RWPE2 (cell line): ENCODE measurements at regions not wholly inside any gene's neighbourhood (a gene's known extent, or its start where the extent isn't known, plus 50 kb on each side); places are given as distances from the start of the nearest gene placed in this dataset.

Source experiments
- ATAC-seq: fragments of 200-7000 bp; cut with Tn5 transposase; 3 replicates; pipeline ENCODE4 v1.9.1; 2021; ENCODE audit warnings: low read depth
- DNase-seq: peaks from one replicate; pipeline ENCODE4 v3.0.0-alpha.2; 2020; ENCODE audit warnings: low spot score
- H3K27ac ChIP-seq: fragments of 450-650 bp; 2 replicates; pipeline ENCODE4 v1.5.1; 2017; ENCODE audit warnings: mild to moderate bottlenecking; ENCODE audit not compliant: poor library complexity, severe bottlenecking
- H3K27me3 ChIP-seq: fragments of 250-450 bp; sonication (Bioruptor Pico); 2 replicates; pipeline ENCODE4 v1.5.1; 2021; ENCODE audit warnings: mild to moderate bottlenecking, moderate library complexity; ENCODE audit not compliant: insufficient read depth, poor library complexity, severe bottlenecking
- H3K36me3 ChIP-seq: fragments of 250-450 bp; sonication (Bioruptor Pico); 2 replicates; pipeline ENCODE4 v1.5.1; 2020; ENCODE audit warnings: low read depth, mild to moderate bottlenecking, moderate library complexity
- H3K4me1 ChIP-seq: fragments of 250-450 bp; sonication (Bioruptor Pico); 2 replicates; pipeline ENCODE4 v1.5.1; 2021; ENCODE audit warnings: mild to moderate bottlenecking, moderate library complexity; ENCODE audit not compliant: insufficient read depth, poor library complexity, severe bottlenecking
- H3K4me3 ChIP-seq: fragments of 250-450 bp; sonication (Bioruptor Pico); 2 replicates; pipeline ENCODE4 v1.5.1; 2021; ENCODE audit warnings: mild to moderate bottlenecking, moderate library complexity; ENCODE audit not compliant: severe bottlenecking
- H3K9me3 ChIP-seq: fragments of 250-450 bp; sonication (Bioruptor Pico); 2 replicates; pipeline ENCODE4 v1.5.1; 2021; ENCODE audit warnings: mild to moderate bottlenecking, moderate library complexity; ENCODE audit not compliant: severe bottlenecking
- CTCF ChIP-seq: fragments of 450-650 bp; IDR thresholded peaks from one replicate; pipeline ENCODE4 v1.5.1; 2017; ENCODE audit warnings: mild to moderate bottlenecking, moderate library complexity; ENCODE audit not compliant: poor library complexity, severe bottlenecking

- no peaks in the 10 kb centered on the region for H3K4me1 ChIP-seq
- ATAC-seq = no peak
Observed at GRCh38 chr11:79950741-79951140, 509.9 kb upstream of the TENM4 start.

GRCh38 chr11:79950172-79950571, 509.3 kb upstream of the TENM4 start:
- Histone ChIP-seq H3K36me3 (no peaks in the 10 kb centered on the region), H3K27me3 (peaks cover 4% of the 10 kb centered on the region), H3K9me3 (no peaks in the 10 kb centered on the region), H3K4me1 (no peaks in the 10 kb centered on the region), H3K27ac (no peak overlapping the region), H3K4me3 (no peak overlapping the region)
- no peak for TF ChIP-seq CTCF
- DNase-seq (no peak), ATAC-seq (no peak)

More at GRCh38 chr11:79950741-79951140, 509.9 kb upstream of the TENM4 start:
- Histone ChIP-seq H3K27ac (no peak overlapping the region), H3K4me3 (no peak overlapping the region), H3K9me3 (no peaks in the 10 kb centered on the region), H3K36me3 (no peaks in the 10 kb centered on the region), H3K27me3 (peaks cover 2% of the 10 kb centered on the region)
- DNase-seq = no peak
- TF ChIP-seq CTCF = no peak

GRCh38 chr11:79949574-79949973, 508.7 kb upstream of the TENM4 start:
- Histone ChIP-seq H3K27me3 (peaks cover 4% of the 10 kb centered on the region), H3K27ac (no peak overlapping the region), H3K36me3 (no peaks in the 10 kb centered on the region), H3K9me3 (no peaks in the 10 kb centered on the region), H3K4me3 (no peak overlapping the region), H3K4me1 (no peaks in the 10 kb centered on the region)
- DNase-seq (no peak), ATAC-seq (no peak)
- TF ChIP-seq CTCF = no peak

- no peaks in the 10 kb centered on the region for H3K36me3 ChIP-seq
- no peaks in the 10 kb centered on the region for H3K9me3 ChIP-seq
- H3K27ac ChIP-seq = no peak overlapping the region
- ATAC-seq = no peak
- no peak for TF ChIP-seq CTCF
- no peak for DNase-seq
- peaks cover 13% of the 10 kb centered on the region for H3K4me1 ChIP-seq
- peaks cover 4% of the 10 kb centered on the region for H3K27me3 ChIP-seq
- no peak overlapping the region for H3K4me3 ChIP-seq
Observed at GRCh38 chr11:79942646-79943045, 501.8 kb upstream of the TENM4 start.

GRCh38 chr11:79942090-79942489, 501.3 kb upstream of the TENM4 start:
- ATAC-seq = no peak
- H3K27me3 ChIP-seq = peaks cover 4% of the 10 kb centered on the region

More at GRCh38 chr11:79942090-79942489, 501.3 kb upstream of the TENM4 start:
- TF ChIP-seq CTCF = no peak
- H3K4me1 ChIP-seq = peaks cover 13% of the 10 kb centered on the region
- no peak for DNase-seq
- no peak overlapping the region for H3K27ac ChIP-seq
- H3K9me3 ChIP-seq = no peaks in the 10 kb centered on the region
- H3K4me3 ChIP-seq = no peak overlapping the region
- no peaks in the 10 kb centered on the region for H3K36me3 ChIP-seq
